Kidney (tissue), 13 donors: ENCODE measurements at regions not wholly inside any gene's neighbourhood (a gene's known extent, or its start where the extent isn't known, plus 50 kb on each side); places are given as distances from the start of the nearest gene placed in this dataset.

Source experiments
- DNase-seq, 5 donors: peaks; one replicate each; pipeline ENCODE4 v3.0.0-alpha.2; 2013 to 2020
- FAIRE-seq: peaks from 2 replicates; lab custom pipeline; 2012; peaks lifted over from hg19 to GRCh38; lab: Jason Lieb, UNC
- H3K27ac ChIP-seq, 2 donors: one replicate each; pipeline ENCODE4 v1.7.0; 2013; ENCODE audit warnings: low read depth in 2 of 2, low read length in 2 of 2, inconsistent platforms in 1 of 2
- H3K27me3 ChIP-seq: one replicate; pipeline ENCODE4 v1.7.1; 2013; ENCODE audit warnings: low read length, inconsistent platforms; ENCODE audit not compliant: control insufficient read depth, insufficient read depth
- H3K36me3 ChIP-seq, 3 donors: one replicate each; pipeline versions ENCODE4 v1.7.0 to v1.7.1; 2013; ENCODE audit warnings: low read length in 3 of 3, control low read depth in 1 of 3, inconsistent platforms in 1 of 3; ENCODE audit not compliant: insufficient read depth in 3 of 3, control insufficient read depth in 2 of 3
- H3K4me1 ChIP-seq, 3 donors: one replicate each; pipeline versions ENCODE4 v1.7.0 to v1.7.1; 2013; ENCODE audit warnings: low read length in 3 of 3, inconsistent platforms in 1 of 3, low read depth in 1 of 3; ENCODE audit not compliant: control insufficient read depth in 2 of 3, insufficient read depth in 2 of 3
- H3K4me3 ChIP-seq, 3 donors: one replicate each; pipeline versions ENCODE4 v1.7.0 to v1.8.1; 2013; ENCODE audit warnings: low read length in 3 of 3, control low read depth in 1 of 3, inconsistent platforms in 1 of 3
- H3K9ac ChIP-seq, 3 donors: one replicate each; pipeline versions ENCODE4 v1.7.0 to v1.7.1; 2013; ENCODE audit warnings: low read length in 3 of 3, control low read depth in 1 of 3, inconsistent platforms in 1 of 3
- H3K9me3 ChIP-seq, 3 donors: one replicate each; pipeline versions ENCODE4 v1.7.0 to v1.7.1; 2013; ENCODE audit warnings: low read length in 3 of 3, control low read depth in 1 of 3, inconsistent platforms in 1 of 3; ENCODE audit not compliant: control insufficient read depth in 2 of 3, insufficient read depth in 1 of 3
- intact Hi-C: fragments of 100-400 bp; cut with DNase I; formaldehyde crosslinking; loops from one replicate; pipeline ENCODE4 v1.11.1; 2022
- TF ChIP-seq, protein P1 (sequence below): IDR thresholded peaks from 3 replicates; pipeline ENCODE4 v1.5.1; 2012; ENCODE audit warnings: mild to moderate bottlenecking, moderate library complexity, borderline replicate concordance; ENCODE audit not compliant: insufficient read depth; ENCODE audit errors: extremely low read depth
- donor health status: control.
- donor health status: control.
- donor health status: control.
- donor health status: control.
- donor health status: control.
- donor health status: DM: yes; HTN: yes; CAD: no.
- donor health status: Normal renal cell carcinoma (clear cell type).

DNA sequence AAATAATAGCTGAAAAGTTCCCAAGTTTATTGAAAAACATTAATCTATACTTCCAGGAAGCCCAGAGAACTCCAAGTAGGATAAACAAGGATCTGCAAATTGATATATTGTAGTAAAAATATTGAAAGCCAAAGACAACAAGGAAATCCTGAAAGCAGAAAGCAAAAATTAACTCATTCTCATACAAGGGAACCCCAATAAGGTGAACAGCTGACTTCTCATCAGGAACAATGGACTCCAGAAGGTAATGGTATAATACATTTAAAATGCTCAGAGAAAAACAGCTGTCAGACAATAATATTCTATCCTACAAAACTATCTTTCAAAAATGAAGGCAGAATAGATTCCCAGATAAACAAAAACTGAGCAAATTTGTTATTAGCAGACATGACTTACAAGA, 138.1 kb upstream of the BMP4 start:
- TF ChIP-seq, protein P1, sequence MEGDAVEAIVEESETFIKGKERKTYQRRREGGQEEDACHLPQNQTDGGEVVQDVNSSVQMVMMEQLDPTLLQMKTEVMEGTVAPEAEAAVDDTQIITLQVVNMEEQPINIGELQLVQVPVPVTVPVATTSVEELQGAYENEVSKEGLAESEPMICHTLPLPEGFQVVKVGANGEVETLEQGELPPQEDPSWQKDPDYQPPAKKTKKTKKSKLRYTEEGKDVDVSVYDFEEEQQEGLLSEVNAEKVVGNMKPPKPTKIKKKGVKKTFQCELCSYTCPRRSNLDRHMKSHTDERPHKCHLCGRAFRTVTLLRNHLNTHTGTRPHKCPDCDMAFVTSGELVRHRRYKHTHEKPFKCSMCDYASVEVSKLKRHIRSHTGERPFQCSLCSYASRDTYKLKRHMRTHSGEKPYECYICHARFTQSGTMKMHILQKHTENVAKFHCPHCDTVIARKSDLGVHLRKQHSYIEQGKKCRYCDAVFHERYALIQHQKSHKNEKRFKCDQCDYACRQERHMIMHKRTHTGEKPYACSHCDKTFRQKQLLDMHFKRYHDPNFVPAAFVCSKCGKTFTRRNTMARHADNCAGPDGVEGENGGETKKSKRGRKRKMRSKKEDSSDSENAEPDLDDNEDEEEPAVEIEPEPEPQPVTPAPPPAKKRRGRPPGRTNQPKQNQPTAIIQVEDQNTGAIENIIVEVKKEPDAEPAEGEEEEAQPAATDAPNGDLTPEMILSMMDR = no peak
- H3K27ac ChIP-seq = no peak overlapping the region
- no peak overlapping the region for H3K9ac ChIP-seq
- H3K27me3 ChIP-seq = no peaks in the 10 kb centered on the region
- H3K4me3 ChIP-seq = no peak overlapping the region
- no peak for FAIRE-seq
- peaks cover 0 to 4% (median 0%) of the 10 kb centered on the region in 3 donors for H3K9me3 ChIP-seq
- DNase-seq = no peak
- intact Hi-C loops = no loop called here
- H3K36me3 ChIP-seq = no peaks in the 10 kb centered on the region
- no peaks in the 10 kb centered on the region for H3K4me1 ChIP-seq

DNA sequence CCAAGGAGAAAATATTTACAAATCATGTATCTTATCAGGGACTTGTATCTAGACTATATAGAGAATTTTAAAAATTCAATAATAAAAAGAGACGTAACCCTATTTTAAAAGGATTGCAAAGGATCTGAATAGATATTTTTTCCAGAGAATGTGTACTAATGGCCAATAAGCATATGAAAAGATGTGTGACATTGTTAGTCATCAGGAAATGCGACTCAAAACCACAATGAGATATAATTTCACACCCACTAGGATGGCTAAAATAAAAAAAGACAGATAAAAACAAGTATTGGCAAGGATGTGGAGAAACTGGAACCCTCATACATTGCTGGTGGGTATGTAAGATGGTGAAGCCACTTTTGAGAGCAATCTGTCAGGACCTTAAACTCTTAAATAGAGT, 141.9 kb upstream of the BMP4 start:
- H3K4me3 ChIP-seq = no peak overlapping the region
- DNase-seq = no peak
- H3K9me3 ChIP-seq = peaks cover 0 to 4% (median 0%) of the 10 kb centered on the region in 3 donors
- TF ChIP-seq, protein P1 = no peak
- H3K27me3 ChIP-seq = no peaks in the 10 kb centered on the region
- no peak overlapping the region for H3K27ac ChIP-seq
- intact Hi-C loops = no loop called here
- FAIRE-seq = no peak
- no peak overlapping the region for H3K9ac ChIP-seq
- no peaks in the 10 kb centered on the region for H3K4me1 ChIP-seq
- no peaks in the 10 kb centered on the region for H3K36me3 ChIP-seq

DNA sequence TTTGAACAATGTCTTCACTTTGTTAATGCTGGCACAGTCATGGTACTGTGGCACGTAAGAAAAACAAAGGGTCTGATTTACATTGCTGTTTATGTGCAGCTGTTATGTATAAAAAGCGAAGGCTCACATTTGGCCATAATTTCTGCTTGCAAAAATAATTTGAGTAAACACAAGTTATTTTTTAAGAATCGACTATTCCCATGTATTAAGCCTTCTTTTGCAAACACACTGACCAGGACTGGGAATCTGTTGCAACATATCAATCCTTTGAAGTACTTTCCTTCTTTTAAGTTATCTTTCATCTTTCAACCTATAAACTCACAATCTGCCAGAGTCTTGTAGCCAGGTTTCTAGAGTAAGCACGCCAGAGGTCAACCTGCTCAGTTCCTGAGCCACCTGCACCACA, 145.4 kb upstream of the BMP4 start:
- intact Hi-C loops = no loop called here

More for the DNA sequence above, 145.4 kb upstream of the BMP4 start:
- H3K9ac ChIP-seq = no peak overlapping the region
- H3K27me3 ChIP-seq = no peaks in the 10 kb centered on the region
- DNase-seq (no peak), FAIRE-seq (no peak)
- H3K4me3 ChIP-seq = no peak overlapping the region
- TF ChIP-seq, protein P1 = no peak
- peaks cover 0 to 2% (median 0%) of the 10 kb centered on the region in 3 donors for H3K4me1 ChIP-seq
- H3K36me3 ChIP-seq = no peaks in the 10 kb centered on the region
- no peak overlapping the region for H3K27ac ChIP-seq
- H3K9me3 ChIP-seq = no peaks in the 10 kb centered on the region
